ENCODE measurements at regions not wholly inside any gene's neighbourhood (a gene's known extent, or its start where the extent isn't known, plus 50 kb on each side); places are given as distances from the start of the nearest gene placed in this dataset.
A peak's percentile ranks its signal among the peaks of the same experiment; 100 is the strongest.

DNA sequence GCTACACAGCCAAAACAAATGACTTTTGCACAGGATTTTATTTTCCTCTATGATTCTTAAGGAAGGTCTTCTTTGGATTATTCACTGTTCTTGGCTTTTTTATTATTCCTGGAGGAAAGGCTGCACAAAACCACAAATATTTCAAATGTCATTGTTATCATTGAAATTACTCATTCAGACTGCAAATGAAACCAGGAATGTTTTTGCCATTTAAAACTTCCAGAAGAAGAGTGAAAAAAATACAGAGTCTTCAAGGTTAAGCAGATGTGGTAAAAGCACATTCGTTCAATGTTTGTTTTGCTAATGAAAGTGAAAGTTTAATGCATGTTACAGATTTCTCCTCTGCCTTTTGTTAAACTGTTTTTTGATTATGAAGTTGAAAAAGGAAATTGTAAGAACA is 238.2 kb downstream of the TLE4 start:
- intact Hi-C loops (cut with micrococcal nuclease), result no loop called here
- TF ChIP-seq CTCF (IDR thresholded peaks at IDR 0.05; ENCODE audit: unreplicated experiment), result no peak
- H3K4me3 Mint-ChIP-seq (ENCODE audit: unreplicated experiment), result peak overlapping the region; percentile 19
- H3K36me3 Mint-ChIP-seq (ENCODE audit: insufficient read depth, unreplicated experiment), result no peaks in the 10 kb centered on the region
- no peaks in the 10 kb centered on the region for H3K27me3 Mint-ChIP-seq (ENCODE audit: insufficient read depth, unreplicated experiment)
- peak; percentile 40 for DNase-seq (ENCODE audit: unreplicated experiment)
- peaks cover 6% of the 10 kb centered on the region for H3K4me1 Mint-ChIP-seq (ENCODE audit: insufficient read depth, unreplicated experiment)
- no peaks in the 10 kb centered on the region for H3K9me3 Mint-ChIP-seq (ENCODE audit: unreplicated experiment)
- no TSS peak for BruUV-seq (replicated peaks)
- POLR2A ChIA-PET, result no interaction called here
- H3K27ac Mint-ChIP-seq (ENCODE audit: low read depth, unreplicated experiment), result no peak overlapping the region
- CTCF ChIA-PET, result no interaction called here

DNA sequence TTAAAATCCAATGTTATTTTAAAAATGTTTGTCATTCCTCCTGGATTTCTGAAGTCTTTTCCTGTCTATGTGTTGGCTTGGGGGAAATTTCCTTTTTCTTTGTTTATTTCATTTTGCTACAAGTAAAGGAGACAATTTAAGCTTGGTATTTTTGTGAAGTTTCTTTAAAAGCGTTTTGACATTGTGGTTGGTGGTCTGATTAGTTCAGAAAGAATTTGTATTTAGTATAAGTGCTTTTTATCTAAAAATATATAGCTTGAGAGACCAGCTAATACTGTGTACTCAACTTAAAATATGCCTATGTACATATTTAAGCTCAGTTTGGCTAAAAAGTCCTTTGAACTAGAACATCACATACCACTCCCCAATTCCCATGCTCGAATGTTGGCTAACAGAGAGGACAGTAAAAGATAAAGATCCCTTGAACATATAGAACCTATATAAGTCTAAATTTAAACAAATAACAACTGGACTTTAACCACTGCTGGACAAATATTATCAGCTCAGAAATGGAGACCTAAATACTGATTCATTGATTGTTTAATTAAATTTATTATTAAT is 237.6 kb downstream of the TLE4 start:
- POLR2A ChIA-PET, result no interaction called here
- H3K9me3 Mint-ChIP-seq (ENCODE audit: unreplicated experiment), result no peaks in the 10 kb centered on the region
- H3K27me3 Mint-ChIP-seq (ENCODE audit: insufficient read depth, unreplicated experiment), result no peaks in the 10 kb centered on the region
- no peaks in the 10 kb centered on the region for H3K36me3 Mint-ChIP-seq (ENCODE audit: insufficient read depth, unreplicated experiment)
- TF ChIP-seq CTCF (IDR thresholded peaks at IDR 0.05; ENCODE audit: unreplicated experiment), result no peak
- CTCF ChIA-PET, result no interaction called here
- no peak for DNase-seq (ENCODE audit: unreplicated experiment)
- BruUV-seq (replicated peaks), result no TSS peak
- no peak overlapping the region for H3K4me3 Mint-ChIP-seq (ENCODE audit: unreplicated experiment)
- peaks cover 6% of the 10 kb centered on the region for H3K4me1 Mint-ChIP-seq (ENCODE audit: insufficient read depth, unreplicated experiment)
- H3K27ac Mint-ChIP-seq (ENCODE audit: low read depth, unreplicated experiment), result no peak overlapping the region
- intact Hi-C loops (cut with micrococcal nuclease), result no loop called here

DNA sequence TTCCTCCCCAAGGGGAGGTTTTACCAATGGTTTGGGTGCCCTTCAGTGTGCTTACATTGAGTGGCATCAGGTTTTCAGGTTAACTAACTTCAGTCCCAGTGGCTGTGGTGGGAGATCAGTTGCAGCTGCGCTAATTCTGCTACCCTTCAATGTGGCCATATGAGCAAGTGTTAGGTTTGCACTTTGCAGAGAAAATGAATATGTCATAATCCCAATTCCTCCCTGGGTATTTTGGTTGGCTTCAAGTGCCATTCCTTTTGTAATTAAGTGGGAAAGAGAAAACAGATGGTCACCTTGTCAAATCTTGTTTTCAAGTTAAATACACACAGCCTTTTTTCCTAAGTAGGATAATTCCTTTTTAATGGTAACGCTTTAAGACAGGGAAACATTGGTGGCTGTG is 236.2 kb downstream of the TLE4 start:
- no peak for TF ChIP-seq CTCF (IDR thresholded peaks at IDR 0.05; ENCODE audit: unreplicated experiment)
- peaks cover 6% of the 10 kb centered on the region for H3K4me1 Mint-ChIP-seq (ENCODE audit: insufficient read depth, unreplicated experiment)
- H3K4me3 Mint-ChIP-seq (ENCODE audit: unreplicated experiment), result no peak overlapping the region
- H3K36me3 Mint-ChIP-seq (ENCODE audit: insufficient read depth, unreplicated experiment), result no peaks in the 10 kb centered on the region
- H3K27ac Mint-ChIP-seq (ENCODE audit: low read depth, unreplicated experiment), result peak overlapping the region; percentile 50
- BruUV-seq (replicated peaks), result no TSS peak
- H3K27me3 Mint-ChIP-seq (ENCODE audit: insufficient read depth, unreplicated experiment), result no peaks in the 10 kb centered on the region
- no peaks in the 10 kb centered on the region for H3K9me3 Mint-ChIP-seq (ENCODE audit: unreplicated experiment)
- ChIA-PET CTCF (interaction anchor here (0.6 kb wide), 1 partner anchor 51 kb away, joined by 4 read pairs; no protein-coding TSS in a partner anchor), POLR2A (no interaction called here)
- intact Hi-C loops (cut with micrococcal nuclease), result no loop called here
- no peak for DNase-seq (ENCODE audit: unreplicated experiment)

DNA sequence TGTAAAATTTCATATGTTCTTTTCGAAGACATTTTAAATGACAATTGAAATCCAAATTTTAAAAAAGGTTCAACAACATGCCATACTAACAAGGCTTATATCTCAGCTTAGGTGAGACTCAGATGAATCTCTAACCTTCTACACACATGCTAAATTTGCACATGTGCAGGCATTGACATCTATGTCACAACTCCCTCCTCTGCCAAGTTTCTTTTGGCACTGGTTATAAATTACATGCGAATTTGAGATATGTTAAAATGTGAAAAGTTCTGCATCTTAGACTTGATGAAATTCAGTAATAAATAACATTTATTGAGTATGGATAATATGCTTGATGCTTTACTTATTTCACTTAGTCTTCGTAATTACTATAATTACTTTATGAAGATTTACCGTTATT is 234.3 kb downstream of the TLE4 start:
- no peak for TF ChIP-seq CTCF (IDR thresholded peaks at IDR 0.05; ENCODE audit: unreplicated experiment)
- Mint-ChIP-seq H3K4me1 (ENCODE audit: insufficient read depth, unreplicated experiment) (peaks cover 6% of the 10 kb centered on the region), H3K36me3 (ENCODE audit: insufficient read depth, unreplicated experiment) (no peaks in the 10 kb centered on the region), H3K27ac (ENCODE audit: low read depth, unreplicated experiment) (no peak overlapping the region), H3K9me3 (ENCODE audit: unreplicated experiment) (no peaks in the 10 kb centered on the region), H3K4me3 (ENCODE audit: unreplicated experiment) (no peak overlapping the region), H3K27me3 (ENCODE audit: insufficient read depth, unreplicated experiment) (no peaks in the 10 kb centered on the region)
- BruUV-seq (replicated peaks), result no TSS peak
- ChIA-PET CTCF (no interaction called here), POLR2A (no interaction called here)
- intact Hi-C loops (cut with micrococcal nuclease), result no loop called here
- no peak for DNase-seq (ENCODE audit: unreplicated experiment)

All from MCF 10A (cell line).